ENCODE measurements at regions not wholly inside any gene's neighbourhood (a gene's known extent, or its start where the extent isn't known, plus 50 kb on each side); places are given as distances from the start of the nearest gene placed in this dataset.

- Mint-ChIP-seq H3K27ac (ENCODE audit: unreplicated experiment) (no peak overlapping the region), H3K27me3 (ENCODE audit: insufficient read depth, unreplicated experiment) (no peaks in the 10 kb centered on the region)
- CTCF ChIA-PET: no interaction called here
These were observed 592.8 kb downstream of the TUSC7 start for GRCh38 chr3:117302428-117302827.

GRCh38 chr3:117303443-117303842, 593.9 kb downstream of the TUSC7 start:
- H3K4me3 ChIP-seq (ENCODE audit: low read depth, low read length): no peak overlapping the region
- Mint-ChIP-seq H3K4me1 (ENCODE audit: low read depth, unreplicated experiment) (peaks cover 15% of the 10 kb centered on the region), H3K36me3 (ENCODE audit: insufficient read depth, unreplicated experiment) (no peaks in the 10 kb centered on the region), H3K27me3 (ENCODE audit: insufficient read depth, unreplicated experiment) (no peaks in the 10 kb centered on the region), H3K27ac (ENCODE audit: unreplicated experiment) (no peak overlapping the region), H3K4me3 (ENCODE audit: unreplicated experiment) (no peak overlapping the region), H3K9me3 (ENCODE audit: unreplicated experiment) (no peaks in the 10 kb centered on the region)
- ChIA-PET CTCF (no interaction called here), POLR2A (no interaction called here)
- TF ChIP-seq CTCF (IDR thresholded peaks at IDR 0.05; ENCODE audit: insufficient read depth in 1 of 2, low read depth in 1 of 2, low read length in 1 of 2, severe bottlenecking in 1 of 2, unreplicated experiment in 1 of 2): no peak
- H3K9me3 ChIP-seq: no peaks in the 10 kb centered on the region
- intact Hi-C loops (cut with micrococcal nuclease; ENCODE audit: unreplicated experiment): no loop called here
- BruUV-seq (replicated peaks): no TSS peak
- no peak for DNase-seq
- no peaks in the 10 kb centered on the region for H3K27me3 ChIP-seq (replicated peaks; ENCODE audit: control insufficient read depth, insufficient read depth, low read length)
- H3K4me1 ChIP-seq: peaks cover 8% of the 10 kb centered on the region; the same call in 1 of the 2 replicates
- no peaks in the 10 kb centered on the region for H3K36me3 ChIP-seq (ENCODE audit: control insufficient read depth, insufficient read depth, low read length)

More at GRCh38 chr3:117302428-117302827, 592.8 kb downstream of the TUSC7 start:
- H3K9me3 Mint-ChIP-seq (ENCODE audit: unreplicated experiment): no peaks in the 10 kb centered on the region
- no peaks in the 10 kb centered on the region for H3K9me3 ChIP-seq
- no peak for DNase-seq
- intact Hi-C loops (cut with micrococcal nuclease; ENCODE audit: unreplicated experiment): no loop called here
- TF ChIP-seq CTCF (IDR thresholded peaks at IDR 0.05; ENCODE audit: insufficient read depth in 1 of 2, low read depth in 1 of 2, low read length in 1 of 2, severe bottlenecking in 1 of 2, unreplicated experiment in 1 of 2): no peak
- POLR2A ChIA-PET: no interaction called here
- BruUV-seq (replicated peaks): no TSS peak
- no peak overlapping the region for H3K4me3 Mint-ChIP-seq (ENCODE audit: unreplicated experiment)
- no peaks in the 10 kb centered on the region for H3K27me3 ChIP-seq (replicated peaks; ENCODE audit: control insufficient read depth, insufficient read depth, low read length)
- H3K4me3 ChIP-seq (ENCODE audit: low read depth, low read length): no peak overlapping the region
- peaks cover 8% of the 10 kb centered on the region; the same call in 1 of the 2 replicates for H3K4me1 ChIP-seq
- no peaks in the 10 kb centered on the region for H3K36me3 ChIP-seq (ENCODE audit: control insufficient read depth, insufficient read depth, low read length)
- H3K36me3 Mint-ChIP-seq (ENCODE audit: insufficient read depth, unreplicated experiment): no peaks in the 10 kb centered on the region
- peaks cover 15% of the 10 kb centered on the region for H3K4me1 Mint-ChIP-seq (ENCODE audit: low read depth, unreplicated experiment)

GRCh38 chr3:117304681-117305080, 595.1 kb downstream of the TUSC7 start:
- BruUV-seq (replicated peaks): no TSS peak
- H3K4me1 Mint-ChIP-seq (ENCODE audit: low read depth, unreplicated experiment): peaks cover 4% of the 10 kb centered on the region
- H3K4me3 ChIP-seq (ENCODE audit: low read depth, low read length): no peak overlapping the region
- ChIA-PET CTCF (no interaction called here), POLR2A (no interaction called here)
- intact Hi-C loops (cut with micrococcal nuclease; ENCODE audit: unreplicated experiment): no loop called here
- no peaks in the 10 kb centered on the region for H3K9me3 ChIP-seq
- H3K9me3 Mint-ChIP-seq (ENCODE audit: unreplicated experiment): no peaks in the 10 kb centered on the region
- DNase-seq: no peak
- no peaks in the 10 kb centered on the region for H3K27me3 Mint-ChIP-seq (ENCODE audit: insufficient read depth, unreplicated experiment)
- no peaks in the 10 kb centered on the region for H3K36me3 ChIP-seq (ENCODE audit: control insufficient read depth, insufficient read depth, low read length)
- no peaks in the 10 kb centered on the region for H3K36me3 Mint-ChIP-seq (ENCODE audit: insufficient read depth, unreplicated experiment)
- no peak for TF ChIP-seq CTCF (IDR thresholded peaks at IDR 0.05; ENCODE audit: insufficient read depth in 1 of 2, low read depth in 1 of 2, low read length in 1 of 2, severe bottlenecking in 1 of 2, unreplicated experiment in 1 of 2)
- H3K27ac Mint-ChIP-seq (ENCODE audit: unreplicated experiment): no peak overlapping the region
- H3K27me3 ChIP-seq (replicated peaks; ENCODE audit: control insufficient read depth, insufficient read depth, low read length): no peaks in the 10 kb centered on the region
- H3K4me3 Mint-ChIP-seq (ENCODE audit: unreplicated experiment): no peak overlapping the region
- H3K4me1 ChIP-seq: no peaks in the 10 kb centered on the region
